ENCODE measurements at regions not wholly inside any gene's neighbourhood (a gene's known extent, or its start where the extent isn't known, plus 50 kb on each side); places are given as distances from the start of the nearest gene placed in this dataset.

GRCh38 chr5:2027790-2028189 lies 145.1 kb upstream of the IRX4 start:
- TF ChIP-seq CTCF (IDR thresholded peaks at IDR 0.05) (no peak), ZFX (IDR thresholded peaks at IDR 0.05; ENCODE audit: borderline replicate concordance) (no peak)
